ENCODE measurements at regions not wholly inside any gene's neighbourhood (a gene's known extent, or its start where the extent isn't known, plus 50 kb on each side); places are given as distances from the start of the nearest gene placed in this dataset.

DNA sequence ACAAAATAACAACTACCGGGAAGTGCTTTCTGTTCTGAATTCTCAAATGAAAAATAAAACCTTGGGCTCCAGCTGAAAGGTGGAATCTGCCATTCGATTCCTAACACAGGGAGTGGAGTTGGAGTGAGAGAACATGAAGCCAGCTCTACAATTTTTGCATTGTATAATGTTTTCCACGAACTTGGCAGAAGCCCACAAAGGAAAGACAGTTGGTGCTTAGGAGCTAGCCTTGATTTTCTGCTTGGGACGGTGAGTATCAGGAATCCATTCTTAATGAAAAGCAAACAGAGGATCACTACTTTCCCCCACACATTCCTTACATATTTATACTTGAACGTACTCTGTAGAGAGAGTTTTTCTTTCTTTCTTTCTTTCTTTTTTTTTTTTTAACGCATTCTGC is 74.2 kb upstream of the FBXL7 start:
- no peaks in the 10 kb centered on the region for H3K79me2 ChIP-seq (ENCODE audit: control insufficient read depth, insufficient read depth, low read length)
- no peaks in the 10 kb centered on the region for H3K9me1 ChIP-seq (ENCODE audit: control insufficient read depth, insufficient read depth, low read length)
- H4K20me1 ChIP-seq (replicated peaks; ENCODE audit: control insufficient read depth, insufficient read depth, low read length) = no peaks in the 10 kb centered on the region
- DNase-seq (ENCODE audit: extremely low read depth in 1 of 4, low spot score in 3 of 4) = no peak
- no peak overlapping the region for H3K4me3 ChIP-seq
- H3K4me2 ChIP-seq (ENCODE audit: insufficient read depth, low read length) = no peak overlapping the region
- WGBS (ENCODE audit: insufficient coverage, low coverage, missing lambda C conversion rate) = under 1% methylated on average over 6 of the region's 6 CpGs
- intact Hi-C loops (cut with micrococcal nuclease) = no loop called here
- H3K9me3 ChIP-seq (replicated peaks; ENCODE audit: control insufficient read depth, insufficient read depth, low read depth, low read length) = no peaks in the 10 kb centered on the region; the same call in 1 of the 2 replicates
- H2AFZ ChIP-seq (ENCODE audit: low read depth, low read length) = no peak overlapping the region
- no peak for TF ChIP-seq GTF2E2 (tag; IDR thresholded peaks at IDR 0.05)
- TF ChIP-seq, protein P1, sequence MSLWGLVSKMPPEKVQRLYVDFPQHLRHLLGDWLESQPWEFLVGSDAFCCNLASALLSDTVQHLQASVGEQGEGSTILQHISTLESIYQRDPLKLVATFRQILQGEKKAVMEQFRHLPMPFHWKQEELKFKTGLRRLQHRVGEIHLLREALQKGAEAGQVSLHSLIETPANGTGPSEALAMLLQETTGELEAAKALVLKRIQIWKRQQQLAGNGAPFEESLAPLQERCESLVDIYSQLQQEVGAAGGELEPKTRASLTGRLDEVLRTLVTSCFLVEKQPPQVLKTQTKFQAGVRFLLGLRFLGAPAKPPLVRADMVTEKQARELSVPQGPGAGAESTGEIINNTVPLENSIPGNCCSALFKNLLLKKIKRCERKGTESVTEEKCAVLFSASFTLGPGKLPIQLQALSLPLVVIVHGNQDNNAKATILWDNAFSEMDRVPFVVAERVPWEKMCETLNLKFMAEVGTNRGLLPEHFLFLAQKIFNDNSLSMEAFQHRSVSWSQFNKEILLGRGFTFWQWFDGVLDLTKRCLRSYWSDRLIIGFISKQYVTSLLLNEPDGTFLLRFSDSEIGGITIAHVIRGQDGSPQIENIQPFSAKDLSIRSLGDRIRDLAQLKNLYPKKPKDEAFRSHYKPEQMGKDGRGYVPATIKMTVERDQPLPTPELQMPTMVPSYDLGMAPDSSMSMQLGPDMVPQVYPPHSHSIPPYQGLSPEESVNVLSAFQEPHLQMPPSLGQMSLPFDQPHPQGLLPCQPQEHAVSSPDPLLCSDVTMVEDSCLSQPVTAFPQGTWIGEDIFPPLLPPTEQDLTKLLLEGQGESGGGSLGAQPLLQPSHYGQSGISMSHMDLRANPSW (CRISPR knock-in tag; IDR thresholded peaks at IDR 0.05) = no peak
- no peak for TF ChIP-seq HLTF (IDR thresholded peaks at IDR 0.05)
- TF ChIP-seq ZNF354B (CRISPR knock-in tag; IDR thresholded peaks at IDR 0.05) = no peak
- no peak for TF ChIP-seq NBN (IDR thresholded peaks at IDR 0.05; ENCODE audit: low read depth)
- no peak for TF ChIP-seq SMARCE1 (IDR thresholded peaks at IDR 0.05)
- TF ChIP-seq MTA3 (IDR thresholded peaks at IDR 0.05; ENCODE audit: borderline replicate concordance) = no peak
- TF ChIP-seq ARID1B (IDR thresholded peaks at IDR 0.05) = no peak
- no peak for TF ChIP-seq U2AF1 (optimal IDR thresholded peaks at IDR 0.05; ENCODE audit: low read depth, low read length)
- TF ChIP-seq ZNF444 (CRISPR knock-in tag; IDR thresholded peaks at IDR 0.05) = no peak
- no peak for TF ChIP-seq TAL1 (IDR thresholded peaks at IDR 0.05)
- TF ChIP-seq PURB (CRISPR knock-in tag; IDR thresholded peaks at IDR 0.05; ENCODE audit: low read depth) = no peak
- no peak for TF ChIP-seq MEF2D (tag; conservative IDR thresholded peaks at IDR 0.05; ENCODE audit: low read depth)
- TF ChIP-seq, protein P2, sequence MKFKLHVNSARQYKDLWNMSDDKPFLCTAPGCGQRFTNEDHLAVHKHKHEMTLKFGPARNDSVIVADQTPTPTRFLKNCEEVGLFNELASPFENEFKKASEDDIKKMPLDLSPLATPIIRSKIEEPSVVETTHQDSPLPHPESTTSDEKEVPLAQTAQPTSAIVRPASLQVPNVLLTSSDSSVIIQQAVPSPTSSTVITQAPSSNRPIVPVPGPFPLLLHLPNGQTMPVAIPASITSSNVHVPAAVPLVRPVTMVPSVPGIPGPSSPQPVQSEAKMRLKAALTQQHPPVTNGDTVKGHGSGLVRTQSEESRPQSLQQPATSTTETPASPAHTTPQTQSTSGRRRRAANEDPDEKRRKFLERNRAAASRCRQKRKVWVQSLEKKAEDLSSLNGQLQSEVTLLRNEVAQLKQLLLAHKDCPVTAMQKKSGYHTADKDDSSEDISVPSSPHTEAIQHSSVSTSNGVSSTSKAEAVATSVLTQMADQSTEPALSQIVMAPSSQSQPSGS (CRISPR knock-in tag; IDR thresholded peaks at IDR 0.05) = no peak
- no peak for TF ChIP-seq BRD9 (IDR thresholded peaks at IDR 0.05; ENCODE audit: low read depth, partially characterized antibody)
- TF ChIP-seq, protein P3, sequence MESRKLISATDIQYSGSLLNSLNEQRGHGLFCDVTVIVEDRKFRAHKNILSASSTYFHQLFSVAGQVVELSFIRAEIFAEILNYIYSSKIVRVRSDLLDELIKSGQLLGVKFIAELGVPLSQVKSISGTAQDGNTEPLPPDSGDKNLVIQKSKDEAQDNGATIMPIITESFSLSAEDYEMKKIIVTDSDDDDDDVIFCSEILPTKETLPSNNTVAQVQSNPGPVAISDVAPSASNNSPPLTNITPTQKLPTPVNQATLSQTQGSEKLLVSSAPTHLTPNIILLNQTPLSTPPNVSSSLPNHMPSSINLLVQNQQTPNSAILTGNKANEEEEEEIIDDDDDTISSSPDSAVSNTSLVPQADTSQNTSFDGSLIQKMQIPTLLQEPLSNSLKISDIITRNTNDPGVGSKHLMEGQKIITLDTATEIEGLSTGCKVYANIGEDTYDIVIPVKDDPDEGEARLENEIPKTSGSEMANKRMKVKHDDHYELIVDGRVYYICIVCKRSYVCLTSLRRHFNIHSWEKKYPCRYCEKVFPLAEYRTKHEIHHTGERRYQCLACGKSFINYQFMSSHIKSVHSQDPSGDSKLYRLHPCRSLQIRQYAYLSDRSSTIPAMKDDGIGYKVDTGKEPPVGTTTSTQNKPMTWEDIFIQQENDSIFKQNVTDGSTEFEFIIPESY (CRISPR knock-in tag; IDR thresholded peaks at IDR 0.05) = no peak
- TF ChIP-seq MIER1 (IDR thresholded peaks at IDR 0.05; ENCODE audit: low read depth) = no peak
- TF ChIP-seq PRPF4 (IDR thresholded peaks at IDR 0.05; ENCODE audit: insufficient read depth, low read depth, low read length, poor library complexity, severe bottlenecking) = no peak
- TF ChIP-seq TARDBP (IDR thresholded peaks at IDR 0.05) = no peak
- no peak for TF ChIP-seq RUNX1 (IDR thresholded peaks at IDR 0.05; ENCODE audit: low read depth)
- no peak overlapping the region for H3K9ac ChIP-seq (ENCODE audit: insufficient read depth in 1 of 2, low read depth in 2 of 2, low read length in 2 of 2)
- H3K27me3 ChIP-seq (ENCODE audit: control insufficient read depth in 2 of 2, insufficient read depth in 2 of 2, low read length in 2 of 2) = no peaks in the 10 kb centered on the region
- POLR2A ChIA-PET = no interaction called here
- no peaks in the 10 kb centered on the region for H3K4me1 ChIP-seq (replicated peaks in 1 of 2; ENCODE audit: control insufficient read depth in 2 of 2, insufficient read depth in 2 of 2, low read length in 2 of 2)
- ATAC-seq = no peak
- H3K27ac ChIP-seq (ENCODE audit: extremely low read depth, low read depth, low read length) = no peak overlapping the region
- no peaks in the 10 kb centered on the region for H3K36me3 ChIP-seq (ENCODE audit: control insufficient read depth, insufficient read depth, low read length)
- CTCF ChIA-PET (ENCODE audit: low intra/inter-chr PET ratio) = no interaction called here
- no TSS peak for BruUV-seq (replicated peaks)
- no peak for FAIRE-seq
- in situ Hi-C loops (cut with MboI) = no loop called here

Data from K562 (cell line).